ENCODE measurements at regions not wholly inside any gene's neighbourhood (a gene's known extent, or its start where the extent isn't known, plus 50 kb on each side); places are given as distances from the start of the nearest gene placed in this dataset.

- TF ChIP-seq EZH2 (IDR thresholded peaks at IDR 0.05; ENCODE audit: borderline replicate concordance, low read depth, low read length, poor library complexity, severe bottlenecking) (no peak), CTCF (conservative IDR thresholded peaks at IDR 0.05; ENCODE audit: low read depth, low read length) (peak; percentile 59)
- H3K4me1 ChIP-seq (ENCODE audit: insufficient read depth, low read length, poor library complexity, severe bottlenecking): no peaks in the 10 kb centered on the region
- no peak overlapping the region for H3K27ac ChIP-seq (ENCODE audit: low read depth, low read length, poor library complexity, severe bottlenecking)
- DNase-seq (ENCODE audit: low spot score): peak; percentile 49
- BruUV-seq (replicated peaks): no TSS peak
- POLR2A ChIA-PET (ENCODE audit: low non-redundant PET): no interaction called here
- H3K36me3 ChIP-seq (ENCODE audit: insufficient read depth, low read length, poor library complexity, severe bottlenecking): no peaks in the 10 kb centered on the region
- H3K4me3 ChIP-seq (ENCODE audit: low read depth, low read length, poor library complexity, severe bottlenecking): no peak overlapping the region
- CTCF ChIA-PET: interaction anchor here (0.6 kb wide), 1 partner anchor 832 kb away, joined by 3 read pairs; no protein-coding TSS in a partner anchor
- intact Hi-C loops (cut with micrococcal nuclease; ENCODE audit: unreplicated experiment): no loop called here
- H3K27me3 ChIP-seq (replicated peaks; ENCODE audit: insufficient read depth, low read depth, low read length, poor library complexity): no peaks in the 10 kb centered on the region
- no peaks in the 10 kb centered on the region for H3K9me3 ChIP-seq (ENCODE audit: low read depth, low read length, poor library complexity, severe bottlenecking)
Measured at GRCh38 chr4:175509320-175509719, 302.7 kb downstream of the GPM6A start.

- CTCF ChIA-PET: no interaction called here
- no peaks in the 10 kb centered on the region for H3K27me3 ChIP-seq (replicated peaks; ENCODE audit: insufficient read depth, low read depth, low read length, poor library complexity)
Measured at GRCh38 chr4:175511861-175512260, 300.2 kb downstream of the GPM6A start.

GRCh38 chr4:175514174-175514573 is 297.9 kb downstream of the GPM6A start:
- H3K27ac ChIP-seq (ENCODE audit: low read depth, low read length, poor library complexity, severe bottlenecking): no peak overlapping the region
- H3K36me3 ChIP-seq (ENCODE audit: insufficient read depth, low read length, poor library complexity, severe bottlenecking): no peaks in the 10 kb centered on the region
- DNase-seq (ENCODE audit: low spot score): no peak
- H3K27me3 ChIP-seq (replicated peaks; ENCODE audit: insufficient read depth, low read depth, low read length, poor library complexity): no peaks in the 10 kb centered on the region
- POLR2A ChIA-PET (ENCODE audit: low non-redundant PET): no interaction called here
- H3K4me3 ChIP-seq (ENCODE audit: low read depth, low read length, poor library complexity, severe bottlenecking): no peak overlapping the region
- BruUV-seq (replicated peaks): no TSS peak
- H3K9me3 ChIP-seq (ENCODE audit: low read depth, low read length, poor library complexity, severe bottlenecking): no peaks in the 10 kb centered on the region
- intact Hi-C loops (cut with micrococcal nuclease; ENCODE audit: unreplicated experiment): no loop called here
- no peak for TF ChIP-seq CTCF (conservative IDR thresholded peaks at IDR 0.05; ENCODE audit: low read depth, low read length)
- no peak for TF ChIP-seq EZH2 (IDR thresholded peaks at IDR 0.05; ENCODE audit: borderline replicate concordance, low read depth, low read length, poor library complexity, severe bottlenecking)
- H3K4me1 ChIP-seq (ENCODE audit: insufficient read depth, low read length, poor library complexity, severe bottlenecking): no peaks in the 10 kb centered on the region
- CTCF ChIA-PET: no interaction called here

More at GRCh38 chr4:175511861-175512260, 300.2 kb downstream of the GPM6A start:
- H3K36me3 ChIP-seq (ENCODE audit: insufficient read depth, low read length, poor library complexity, severe bottlenecking): no peaks in the 10 kb centered on the region
- no TSS peak for BruUV-seq (replicated peaks)
- no peaks in the 10 kb centered on the region for H3K4me1 ChIP-seq (ENCODE audit: insufficient read depth, low read length, poor library complexity, severe bottlenecking)
- no peak for DNase-seq (ENCODE audit: low spot score)
- POLR2A ChIA-PET (ENCODE audit: low non-redundant PET): no interaction called here
- no peak overlapping the region for H3K27ac ChIP-seq (ENCODE audit: low read depth, low read length, poor library complexity, severe bottlenecking)
- H3K4me3 ChIP-seq (ENCODE audit: low read depth, low read length, poor library complexity, severe bottlenecking): no peak overlapping the region
- no peaks in the 10 kb centered on the region for H3K9me3 ChIP-seq (ENCODE audit: low read depth, low read length, poor library complexity, severe bottlenecking)
- TF ChIP-seq CTCF (conservative IDR thresholded peaks at IDR 0.05; ENCODE audit: low read depth, low read length): no peak
- TF ChIP-seq EZH2 (IDR thresholded peaks at IDR 0.05; ENCODE audit: borderline replicate concordance, low read depth, low read length, poor library complexity, severe bottlenecking): no peak
- intact Hi-C loops (cut with micrococcal nuclease; ENCODE audit: unreplicated experiment): no loop called here
